ENCODE measurements at regions not wholly inside any gene's neighbourhood (a gene's known extent, or its start where the extent isn't known, plus 50 kb on each side); places are given as distances from the start of the nearest gene placed in this dataset.

DNA sequence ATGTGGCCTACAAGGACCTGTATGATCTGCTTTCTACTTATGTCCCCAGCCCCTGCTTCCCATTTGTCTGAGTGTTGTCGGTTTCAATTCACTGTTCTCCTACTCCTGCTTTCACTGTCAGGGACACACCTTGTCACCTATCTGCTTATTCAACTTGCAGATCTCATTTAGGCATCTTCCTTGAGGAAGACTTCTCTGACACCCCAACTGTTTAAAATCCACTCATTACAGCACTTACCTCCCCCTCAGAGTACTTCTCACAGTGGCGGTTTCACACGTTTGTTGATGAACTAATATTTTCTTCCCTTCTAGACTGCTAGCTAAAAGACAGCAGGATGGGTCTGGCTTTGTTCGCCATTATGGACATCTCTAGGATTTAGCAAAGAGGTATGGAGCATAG lies 279.9 kb upstream of the TET2 start:
- H3K4me1 ChIP-seq, result no peaks in the 10 kb centered on the region
- H3K27ac ChIP-seq, result no peak overlapping the region
- no peaks in the 10 kb centered on the region for H3K27me3 ChIP-seq
- H3K36me3 ChIP-seq, result no peaks in the 10 kb centered on the region
- H3K9me3 ChIP-seq, result no peaks in the 10 kb centered on the region
- no peak for ATAC-seq
- WGBS, 2 donors (ENCODE audit: low coverage in 1 of 2), result 75 to 87% methylated on average over 4 of the region's 4 CpGs
- no peak for TF ChIP-seq CTCF (IDR thresholded peaks at IDR 0.05)
- TF ChIP-seq POLR2AphosphoS5 (IDR thresholded peaks at IDR 0.05), result no peak
- no peak for TF ChIP-seq EP300 (IDR thresholded peaks at IDR 0.05)
- no peak for TF ChIP-seq POLR2A (IDR thresholded peaks at IDR 0.05)
- H3K4me3 ChIP-seq, result no peak overlapping the region

GRCh38 chr4:104868533-104868932 lies 278.1 kb upstream of the TET2 start:
- ATAC-seq, result no peak
- no peaks in the 10 kb centered on the region for H3K27me3 ChIP-seq
- no peak overlapping the region for H3K4me3 ChIP-seq
- TF ChIP-seq POLR2A (IDR thresholded peaks at IDR 0.05), result no peak
- no peak for TF ChIP-seq EP300 (IDR thresholded peaks at IDR 0.05)
- TF ChIP-seq CTCF (IDR thresholded peaks at IDR 0.05), result no peak
- no peak overlapping the region for H3K27ac ChIP-seq
- H3K9me3 ChIP-seq, result no peaks in the 10 kb centered on the region
- no peaks in the 10 kb centered on the region for H3K36me3 ChIP-seq
- no peaks in the 10 kb centered on the region for H3K4me1 ChIP-seq

DNA sequence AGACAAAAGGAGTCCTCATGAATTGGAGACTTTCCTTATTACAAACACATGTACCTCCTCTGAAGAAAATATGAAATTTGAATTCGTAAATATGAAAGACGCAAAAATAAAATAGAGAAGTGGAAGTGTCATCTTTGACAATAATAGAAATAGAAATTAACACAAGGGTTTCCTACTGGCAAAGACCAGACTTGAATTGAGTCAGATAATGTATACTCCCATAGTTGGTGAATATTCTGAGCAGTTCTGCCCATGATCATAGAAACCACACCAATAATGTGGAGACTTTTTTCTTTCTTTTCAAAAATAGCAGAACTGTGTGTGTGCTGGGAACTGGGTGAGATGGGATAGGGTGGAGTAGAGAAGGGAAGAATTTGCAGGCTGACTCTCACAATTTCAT lies 277.7 kb upstream of the TET2 start:
- Histone ChIP-seq H3K9me3 (no peaks in the 10 kb centered on the region), H3K27me3 (no peaks in the 10 kb centered on the region), H3K4me3 (no peak overlapping the region), H3K36me3 (no peaks in the 10 kb centered on the region), H3K4me1 (no peaks in the 10 kb centered on the region), H3K27ac (no peak overlapping the region)
- no peak for ATAC-seq
- TF ChIP-seq POLR2AphosphoS5 (IDR thresholded peaks at IDR 0.05), result no peak
- TF ChIP-seq POLR2A (IDR thresholded peaks at IDR 0.05), result no peak
- no peak for TF ChIP-seq CTCF (IDR thresholded peaks at IDR 0.05)
- TF ChIP-seq EP300 (IDR thresholded peaks at IDR 0.05), result no peak
- 85 to 88% methylated on average over 2 of the region's 2 CpGs for whole genome bisulfite sequencing, 2 donors (ENCODE audit: low coverage in 1 of 2)

GRCh38 chr4:104869831-104870230 lies 276.8 kb upstream of the TET2 start:
- TF ChIP-seq POLR2A (IDR thresholded peaks at IDR 0.05) (no peak), POLR2AphosphoS5 (IDR thresholded peaks at IDR 0.05) (no peak), EP300 (IDR thresholded peaks at IDR 0.05) (no peak), CTCF (IDR thresholded peaks at IDR 0.05) (no peak)
- no peaks in the 10 kb centered on the region for H3K36me3 ChIP-seq
- no peaks in the 10 kb centered on the region for H3K4me1 ChIP-seq
- H3K27ac ChIP-seq, result no peak overlapping the region
- 71 to 92% methylated on average over 1 of the region's 1 CpG for whole genome bisulfite sequencing, 2 donors (ENCODE audit: low coverage in 1 of 2)
- no peak for ATAC-seq
- no peak overlapping the region for H3K4me3 ChIP-seq
- H3K9me3 ChIP-seq, result no peaks in the 10 kb centered on the region
- H3K27me3 ChIP-seq, result no peaks in the 10 kb centered on the region

DNA sequence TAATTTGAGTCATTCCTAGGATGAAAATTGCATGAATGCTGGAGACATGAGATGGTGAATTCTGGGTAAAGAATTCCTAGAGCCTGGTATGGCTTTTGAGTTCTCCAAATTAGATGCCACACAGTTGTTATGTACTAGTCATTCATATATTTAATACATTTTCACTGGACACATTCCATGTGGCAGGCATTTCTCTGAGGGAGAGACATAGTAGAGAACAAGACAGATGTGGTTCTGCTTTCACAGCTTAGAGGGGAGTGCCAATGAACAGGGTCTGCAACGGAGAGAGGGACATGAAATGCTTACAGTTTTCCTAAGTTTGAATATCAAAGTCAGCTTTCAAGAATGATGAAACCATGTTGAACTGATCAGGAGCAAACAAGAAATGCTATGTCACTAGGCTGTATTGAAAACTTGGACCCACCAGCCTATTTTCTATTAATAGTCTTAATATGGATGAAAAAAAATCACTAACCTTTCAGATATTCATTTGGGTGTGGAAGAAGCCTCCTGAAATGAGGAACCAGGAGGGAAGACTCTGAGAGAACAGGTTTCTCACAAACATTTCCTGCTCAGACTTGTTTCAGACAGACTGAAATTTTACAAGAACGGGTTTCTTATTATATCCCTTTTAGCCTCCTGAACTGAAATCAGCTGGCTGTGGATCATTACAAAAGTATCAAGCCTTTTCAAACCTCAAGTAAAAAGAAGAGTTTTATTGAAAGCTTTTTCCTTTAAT lies 276.0 kb upstream of the TET2 start:
- H3K36me3 ChIP-seq, result no peaks in the 10 kb centered on the region
- H3K27ac ChIP-seq, result no peak overlapping the region
- WGBS, 2 donors (ENCODE audit: low coverage in 1 of 2), result 41 to 63% methylated on average over 2 of the region's 2 CpGs
- H3K27me3 ChIP-seq, result no peaks in the 10 kb centered on the region
- TF ChIP-seq POLR2A (IDR thresholded peaks at IDR 0.05) (no peak), CTCF (IDR thresholded peaks at IDR 0.05) (no peak), POLR2AphosphoS5 (IDR thresholded peaks at IDR 0.05) (no peak), EP300 (IDR thresholded peaks at IDR 0.05) (no peak)
- no peak overlapping the region for H3K4me3 ChIP-seq
- no peaks in the 10 kb centered on the region for H3K9me3 ChIP-seq
- ATAC-seq, result no peak
- no peaks in the 10 kb centered on the region for H3K4me1 ChIP-seq
